ENCODE measurements at regions not wholly inside any gene's neighbourhood (a gene's known extent, or its start where the extent isn't known, plus 50 kb on each side); places are given as distances from the start of the nearest gene placed in this dataset.
A peak's percentile ranks its signal among the peaks of the same experiment; 100 is the strongest.

GRCh38 chr4:117429506-117429905 lies 344.1 kb upstream of the TRAM1L1 start:
- H3K9me3 Mint-ChIP-seq (ENCODE audit: low read depth), result no peaks in the 10 kb centered on the region
- H3K4me1 Mint-ChIP-seq (ENCODE audit: low read depth), result peaks cover 5% of the 10 kb centered on the region
- H3K36me3 Mint-ChIP-seq (ENCODE audit: insufficient read depth), result no peaks in the 10 kb centered on the region
- H3K27me3 Mint-ChIP-seq, result no peaks in the 10 kb centered on the region
- H3K4me3 Mint-ChIP-seq (ENCODE audit: low read depth), result no peak overlapping the region
- TF ChIP-seq CTCF (IDR thresholded peaks at IDR 0.05; ENCODE audit: unreplicated experiment), result no peak
- no peak for DNase-seq (ENCODE audit: low spot score, unreplicated experiment)
- H3K27ac Mint-ChIP-seq, result no peak overlapping the region

GRCh38 chr4:117434424-117434823 lies 349.0 kb upstream of the TRAM1L1 start:
- H3K4me3 Mint-ChIP-seq (ENCODE audit: low read depth), result no peak overlapping the region
- no peak for TF ChIP-seq CTCF (IDR thresholded peaks at IDR 0.05; ENCODE audit: unreplicated experiment)
- H3K4me1 Mint-ChIP-seq (ENCODE audit: low read depth), result peaks cover 5% of the 10 kb centered on the region
- no peak overlapping the region for H3K27ac Mint-ChIP-seq
- no peak for DNase-seq (ENCODE audit: low spot score, unreplicated experiment)
- H3K9me3 Mint-ChIP-seq (ENCODE audit: low read depth), result no peaks in the 10 kb centered on the region
- H3K27me3 Mint-ChIP-seq, result no peaks in the 10 kb centered on the region
- no peaks in the 10 kb centered on the region for H3K36me3 Mint-ChIP-seq (ENCODE audit: insufficient read depth)

GRCh38 chr4:117447925-117448324 lies 362.5 kb upstream of the TRAM1L1 start:
- Mint-ChIP-seq H3K27me3 (no peaks in the 10 kb centered on the region), H3K36me3 (ENCODE audit: insufficient read depth) (no peaks in the 10 kb centered on the region), H3K9me3 (ENCODE audit: low read depth) (peaks cover 15% of the 10 kb centered on the region), H3K4me1 (ENCODE audit: low read depth) (no peaks in the 10 kb centered on the region), H3K4me3 (ENCODE audit: low read depth) (no peak overlapping the region), H3K27ac (no peak overlapping the region)
- no peak for DNase-seq (ENCODE audit: low spot score, unreplicated experiment)
- TF ChIP-seq CTCF (IDR thresholded peaks at IDR 0.05; ENCODE audit: unreplicated experiment), result peak; percentile 22

- no peak for DNase-seq (ENCODE audit: low spot score, unreplicated experiment)
- H3K9me3 Mint-ChIP-seq (ENCODE audit: low read depth), result peaks cover 10% of the 10 kb centered on the region
- no peaks in the 10 kb centered on the region for H3K36me3 Mint-ChIP-seq (ENCODE audit: insufficient read depth)
- H3K27me3 Mint-ChIP-seq, result no peaks in the 10 kb centered on the region
- no peak for TF ChIP-seq CTCF (IDR thresholded peaks at IDR 0.05; ENCODE audit: unreplicated experiment)
- H3K4me1 Mint-ChIP-seq (ENCODE audit: low read depth), result peaks cover 5% of the 10 kb centered on the region
- no peak overlapping the region for H3K4me3 Mint-ChIP-seq (ENCODE audit: low read depth)
- no peak overlapping the region for H3K27ac Mint-ChIP-seq
These were observed 369.7 kb upstream of the TRAM1L1 start for GRCh38 chr4:117455088-117455487.

GRCh38 chr4:117466388-117466787 lies 381.0 kb upstream of the TRAM1L1 start:
- no peaks in the 10 kb centered on the region for H3K36me3 Mint-ChIP-seq (ENCODE audit: insufficient read depth)
- H3K9me3 Mint-ChIP-seq (ENCODE audit: low read depth), result no peaks in the 10 kb centered on the region
- H3K27ac Mint-ChIP-seq, result no peak overlapping the region
- H3K4me1 Mint-ChIP-seq (ENCODE audit: low read depth), result peaks cover 1% of the 10 kb centered on the region
- no peak for DNase-seq (ENCODE audit: low spot score, unreplicated experiment)
- no peak overlapping the region for H3K4me3 Mint-ChIP-seq (ENCODE audit: low read depth)
- no peaks in the 10 kb centered on the region for H3K27me3 Mint-ChIP-seq
- TF ChIP-seq CTCF (IDR thresholded peaks at IDR 0.05; ENCODE audit: unreplicated experiment), result no peak
